Liver (tissue), 8 donors: ENCODE measurements at regions not wholly inside any gene's neighbourhood (a gene's known extent, or its start where the extent isn't known, plus 50 kb on each side); places are given as distances from the start of the nearest gene placed in this dataset.

Experiments
- DNase-seq: peaks from one replicate; pipeline ENCODE4 v3.0.0-alpha.2; 2017; ENCODE audit warnings: low spot score
- H3K27ac ChIP-seq, 2 donors: one replicate each; pipeline ENCODE4 v1.7.0; 2013; ENCODE audit warnings: inconsistent platforms in 2 of 2, low read length in 2 of 2, control low read depth in 1 of 2, low read depth in 1 of 2, mild to moderate bottlenecking in 1 of 2
- H3K27me3 ChIP-seq, 4 donors: one replicate each; pipeline versions ENCODE4 v1.6.1 to v1.7.0; 2013; ENCODE audit warnings: low read length in 3 of 4, inconsistent platforms in 1 of 4, mild to moderate bottlenecking in 1 of 4, moderate library complexity in 1 of 4; ENCODE audit not compliant: control insufficient read depth in 4 of 4, insufficient read depth in 4 of 4
- H3K36me3 ChIP-seq, 4 donors: one replicate each; pipeline versions ENCODE4 v1.6.1 to v1.7.0; 2013; ENCODE audit warnings: low read length in 3 of 4, mild to moderate bottlenecking in 3 of 4, low read depth in 1 of 4, moderate library complexity in 1 of 4; ENCODE audit not compliant: control insufficient read depth in 4 of 4, insufficient read depth in 3 of 4
- H3K4me1 ChIP-seq, 4 donors: one replicate each; pipeline versions ENCODE4 v1.6.1 to v1.7.0; 2013; ENCODE audit warnings: low read length in 3 of 4, mild to moderate bottlenecking in 3 of 4, moderate library complexity in 1 of 4; ENCODE audit not compliant: control insufficient read depth in 4 of 4, insufficient read depth in 4 of 4
- H3K4me3 ChIP-seq, 3 donors: one replicate each; pipeline versions ENCODE4 v1.6.1 to v1.7.0; 2013; ENCODE audit warnings: low read length in 3 of 3, control low read depth in 1 of 3, low read depth in 1 of 3, mild to moderate bottlenecking in 1 of 3
- H3K9ac ChIP-seq, 2 donors: one replicate each; pipeline ENCODE4 v1.7.0; 2013; ENCODE audit warnings: low read length in 2 of 2, mild to moderate bottlenecking in 2 of 2, moderate library complexity in 2 of 2, control low read depth in 1 of 2, low read depth in 1 of 2
- H3K9me3 ChIP-seq, 4 donors: one replicate each; pipeline versions ENCODE4 v1.6.1 to v1.7.0; 2013; ENCODE audit warnings: low read length in 3 of 4; ENCODE audit not compliant: control insufficient read depth in 4 of 4
- CTCF ChIP-seq: fragments of 150-350 bp; IDR thresholded peaks from 2 replicates; pipeline ENCODE4 v1.5.1; 2017; ENCODE audit warnings: improper control_type of control experiment, low read depth, low read length; ENCODE audit not compliant: missing input control
- EGR1 ChIP-seq, 2 donors: IDR thresholded peaks; 2 replicates each; pipeline ENCODE4 v1.6.1; 2016 to 2018; ENCODE audit warnings: antibody characterized with exemption in 2 of 2, low read depth in 2 of 2
- FOXA1 ChIP-seq: IDR thresholded peaks from 2 replicates; pipeline ENCODE4 v1.6.1; 2016; ENCODE audit warnings: antibody characterized with exemption
- FOXA2 ChIP-seq: IDR thresholded peaks from 2 replicates; pipeline ENCODE4 v1.6.1; 2016; ENCODE audit warnings: antibody characterized with exemption
- GABPA ChIP-seq, 2 donors: IDR thresholded peaks in 1 of 2; conservative IDR thresholded peaks in 1 of 2; 2 replicates each; pipeline ENCODE4 v1.6.1; 2016; ENCODE audit warnings: antibody characterized with exemption in 2 of 2, mild to moderate bottlenecking in 1 of 2, moderate library complexity in 1 of 2
- HNF4A ChIP-seq, 2 donors: conservative IDR thresholded peaks; 2 replicates each; pipeline ENCODE4 v1.6.1; 2016; ENCODE audit warnings: antibody characterized with exemption in 2 of 2, mild to moderate bottlenecking in 2 of 2
- HNF4G ChIP-seq: IDR thresholded peaks from 2 replicates; pipeline ENCODE4 v1.6.1; 2016; ENCODE audit warnings: antibody characterized with exemption
- JUND ChIP-seq, 2 donors: IDR thresholded peaks; 2 replicates each; pipeline ENCODE4 v1.6.1; 2016; ENCODE audit warnings: antibody characterized with exemption in 2 of 2
- MAX ChIP-seq: IDR thresholded peaks from 2 replicates; pipeline ENCODE4 v1.6.1; 2016; ENCODE audit warnings: antibody characterized with exemption
- NR2F2 ChIP-seq: IDR thresholded peaks from 2 replicates; pipeline ENCODE4 v1.6.1; 2016; ENCODE audit warnings: antibody characterized with exemption
- RAD21 ChIP-seq, 2 donors: IDR thresholded peaks; 2 replicates each; pipeline ENCODE4 v1.6.1; 2016; ENCODE audit warnings: antibody characterized with exemption in 2 of 2, mild to moderate bottlenecking in 2 of 2
- RXRA ChIP-seq, 2 donors: IDR thresholded peaks; 2 replicates each; pipeline ENCODE4 v1.6.1; 2017 to 2018; ENCODE audit warnings: antibody characterized with exemption in 2 of 2, mild to moderate bottlenecking in 1 of 2
- SP1 ChIP-seq: IDR thresholded peaks from 2 replicates; pipeline ENCODE4 v1.6.1; 2018; ENCODE audit warnings: antibody characterized with exemption, mild to moderate bottlenecking
- TAF1 ChIP-seq: conservative IDR thresholded peaks from 2 replicates; pipeline ENCODE4 v1.6.1; 2016; ENCODE audit warnings: antibody characterized with exemption, mild to moderate bottlenecking
- YY1 ChIP-seq: IDR thresholded peaks from 2 replicates; pipeline ENCODE4 v1.6.1; 2016; ENCODE audit warnings: antibody characterized with exemption, mild to moderate bottlenecking
- WGBS: extraction: QIAGEN DNeasy Blood & Tissue Kit; methylation state at CpG from one replicate; pipeline ENCODE4 v1.1.7; 2013; 5-methylcytosine and 5-hydroxymethylcytosine counted together
- TF ChIP-seq, protein P1 (sequence below): IDR thresholded peaks from 2 replicates; pipeline ENCODE4 v1.6.1; 2016; ENCODE audit warnings: antibody characterized with exemption
- TF ChIP-seq, protein P2 (sequence below): IDR thresholded peaks from 2 replicates; pipeline ENCODE4 v1.6.1; 2016; ENCODE audit warnings: antibody characterized with exemption, mild to moderate bottlenecking
- TF ChIP-seq, protein P3 (sequence below): IDR thresholded peaks from 2 replicates; pipeline ENCODE4 v1.6.1; 2016; ENCODE audit warnings: antibody characterized with exemption
- donor health status: healthy.
- donor health status: healthy.
- donor health status: healthy.
- donor health status: healthy.
- donor health status: healthy.

GRCh38 chr3:10761583-10761982, 54.4 kb upstream of the SLC6A11 start:
- H3K9ac ChIP-seq: no peak overlapping the region
- 36% methylated on average over 8 of the region's 8 CpGs for WGBS
- no peak overlapping the region for H3K27ac ChIP-seq
- H3K36me3 ChIP-seq: no peaks in the 10 kb centered on the region
- no peak for DNase-seq
- no peaks in the 10 kb centered on the region for H3K27me3 ChIP-seq
- H3K4me3 ChIP-seq: no peak overlapping the region
- no peaks in the 10 kb centered on the region for H3K4me1 ChIP-seq
- no peaks in the 10 kb centered on the region for H3K9me3 ChIP-seq
- TF ChIP-seq YY1 (no peak), HNF4A (conservative IDR thresholded peaks at IDR 0.05) (no peak), FOXA1 (no peak), FOXA2 (no peak), RXRA (IDR thresholded peaks at IDR 0.05) (no peak), HNF4G (no peak), GABPA (IDR thresholded peaks at IDR 0.05 in 1 of 2, conservative IDR thresholded peaks at IDR 0.05 in 1 of 2) (no peak), MAX (no peak), TAF1 (no peak), RAD21 (IDR thresholded peaks at IDR 0.05) (no peak), JUND (IDR thresholded peaks at IDR 0.05) (no peak), SP1 (no peak), NR2F2 (no peak), EGR1 (IDR thresholded peaks at IDR 0.05; ENCODE audit: low read depth in 2 of 2) (no peak)
- TF ChIP-seq, protein P1, sequence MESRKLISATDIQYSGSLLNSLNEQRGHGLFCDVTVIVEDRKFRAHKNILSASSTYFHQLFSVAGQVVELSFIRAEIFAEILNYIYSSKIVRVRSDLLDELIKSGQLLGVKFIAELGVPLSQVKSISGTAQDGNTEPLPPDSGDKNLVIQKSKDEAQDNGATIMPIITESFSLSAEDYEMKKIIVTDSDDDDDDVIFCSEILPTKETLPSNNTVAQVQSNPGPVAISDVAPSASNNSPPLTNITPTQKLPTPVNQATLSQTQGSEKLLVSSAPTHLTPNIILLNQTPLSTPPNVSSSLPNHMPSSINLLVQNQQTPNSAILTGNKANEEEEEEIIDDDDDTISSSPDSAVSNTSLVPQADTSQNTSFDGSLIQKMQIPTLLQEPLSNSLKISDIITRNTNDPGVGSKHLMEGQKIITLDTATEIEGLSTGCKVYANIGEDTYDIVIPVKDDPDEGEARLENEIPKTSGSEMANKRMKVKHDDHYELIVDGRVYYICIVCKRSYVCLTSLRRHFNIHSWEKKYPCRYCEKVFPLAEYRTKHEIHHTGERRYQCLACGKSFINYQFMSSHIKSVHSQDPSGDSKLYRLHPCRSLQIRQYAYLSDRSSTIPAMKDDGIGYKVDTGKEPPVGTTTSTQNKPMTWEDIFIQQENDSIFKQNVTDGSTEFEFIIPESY: no peak
- TF ChIP-seq, protein P2, sequence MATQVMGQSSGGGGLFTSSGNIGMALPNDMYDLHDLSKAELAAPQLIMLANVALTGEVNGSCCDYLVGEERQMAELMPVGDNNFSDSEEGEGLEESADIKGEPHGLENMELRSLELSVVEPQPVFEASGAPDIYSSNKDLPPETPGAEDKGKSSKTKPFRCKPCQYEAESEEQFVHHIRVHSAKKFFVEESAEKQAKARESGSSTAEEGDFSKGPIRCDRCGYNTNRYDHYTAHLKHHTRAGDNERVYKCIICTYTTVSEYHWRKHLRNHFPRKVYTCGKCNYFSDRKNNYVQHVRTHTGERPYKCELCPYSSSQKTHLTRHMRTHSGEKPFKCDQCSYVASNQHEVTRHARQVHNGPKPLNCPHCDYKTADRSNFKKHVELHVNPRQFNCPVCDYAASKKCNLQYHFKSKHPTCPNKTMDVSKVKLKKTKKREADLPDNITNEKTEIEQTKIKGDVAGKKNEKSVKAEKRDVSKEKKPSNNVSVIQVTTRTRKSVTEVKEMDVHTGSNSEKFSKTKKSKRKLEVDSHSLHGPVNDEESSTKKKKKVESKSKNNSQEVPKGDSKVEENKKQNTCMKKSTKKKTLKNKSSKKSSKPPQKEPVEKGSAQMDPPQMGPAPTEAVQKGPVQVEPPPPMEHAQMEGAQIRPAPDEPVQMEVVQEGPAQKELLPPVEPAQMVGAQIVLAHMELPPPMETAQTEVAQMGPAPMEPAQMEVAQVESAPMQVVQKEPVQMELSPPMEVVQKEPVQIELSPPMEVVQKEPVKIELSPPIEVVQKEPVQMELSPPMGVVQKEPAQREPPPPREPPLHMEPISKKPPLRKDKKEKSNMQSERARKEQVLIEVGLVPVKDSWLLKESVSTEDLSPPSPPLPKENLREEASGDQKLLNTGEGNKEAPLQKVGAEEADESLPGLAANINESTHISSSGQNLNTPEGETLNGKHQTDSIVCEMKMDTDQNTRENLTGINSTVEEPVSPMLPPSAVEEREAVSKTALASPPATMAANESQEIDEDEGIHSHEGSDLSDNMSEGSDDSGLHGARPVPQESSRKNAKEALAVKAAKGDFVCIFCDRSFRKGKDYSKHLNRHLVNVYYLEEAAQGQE: no peak

- Histone ChIP-seq H3K4me3 (no peak overlapping the region), H3K36me3 (no peaks in the 10 kb centered on the region), H3K9me3 (no peaks in the 10 kb centered on the region), H3K27ac (no peak overlapping the region), H3K9ac (no peak overlapping the region), H3K4me1 (no peaks in the 10 kb centered on the region), H3K27me3 (no peaks in the 10 kb centered on the region)
- WGBS: 44% methylated on average over 5 of the region's 5 CpGs
- no peak for DNase-seq
- TF ChIP-seq GABPA (IDR thresholded peaks at IDR 0.05 in 1 of 2, conservative IDR thresholded peaks at IDR 0.05 in 1 of 2): no peak
- TF ChIP-seq, protein P2: no peak
- TF ChIP-seq CTCF: no peak
- no peak for TF ChIP-seq RAD21 (IDR thresholded peaks at IDR 0.05)
- TF ChIP-seq, protein P3, sequence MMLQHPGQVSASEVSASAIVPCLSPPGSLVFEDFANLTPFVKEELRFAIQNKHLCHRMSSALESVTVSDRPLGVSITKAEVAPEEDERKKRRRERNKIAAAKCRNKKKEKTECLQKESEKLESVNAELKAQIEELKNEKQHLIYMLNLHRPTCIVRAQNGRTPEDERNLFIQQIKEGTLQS: no peak
- TF ChIP-seq RXRA (IDR thresholded peaks at IDR 0.05): no peak
- no peak for TF ChIP-seq MAX
- no peak for TF ChIP-seq YY1
- TF ChIP-seq FOXA1: no peak
- no peak for TF ChIP-seq FOXA2
- TF ChIP-seq SP1: no peak
- TF ChIP-seq NR2F2: no peak
- no peak for TF ChIP-seq JUND (IDR thresholded peaks at IDR 0.05)
- TF ChIP-seq, protein P1: no peak
Measured at GRCh38 chr3:10762116-10762515, 53.9 kb upstream of the SLC6A11 start.
